ENCODE measurements at regions not wholly inside any gene's neighbourhood (a gene's known extent, or its start where the extent isn't known, plus 50 kb on each side); places are given as distances from the start of the nearest gene placed in this dataset.

GRCh38 chr6:15044948-15045347 lies 200.9 kb upstream of the JARID2 start:
- Mint-ChIP-seq H3K27me3 (ENCODE audit: low read depth) (peaks cover 10% of the 10 kb centered on the region), H3K9me3 (no peaks in the 10 kb centered on the region), H3K4me3 (no peak overlapping the region), H3K4me1 (peaks cover 2% of the 10 kb centered on the region), H3K27ac (no peak overlapping the region), H3K36me3 (no peaks in the 10 kb centered on the region)
- no peak for DNase-seq (ENCODE audit: low spot score in 2 of 2, unreplicated experiment in 2 of 2)
- no peak for TF ChIP-seq CTCF (IDR thresholded peaks at IDR 0.05; ENCODE audit: unreplicated experiment)

GRCh38 chr6:15046751-15047150 lies 199.1 kb upstream of the JARID2 start:
- Mint-ChIP-seq H3K36me3 (no peaks in the 10 kb centered on the region), H3K9me3 (no peaks in the 10 kb centered on the region), H3K4me1 (peaks cover 2% of the 10 kb centered on the region), H3K27ac (no peak overlapping the region), H3K4me3 (no peak overlapping the region), H3K27me3 (ENCODE audit: low read depth) (peaks cover 10% of the 10 kb centered on the region)
- no peak for TF ChIP-seq CTCF (IDR thresholded peaks at IDR 0.05; ENCODE audit: unreplicated experiment)
- no peak for DNase-seq (ENCODE audit: low spot score in 2 of 2, unreplicated experiment in 2 of 2)

GRCh38 chr6:15048367-15048766 lies 197.5 kb upstream of the JARID2 start:
- no peak overlapping the region for H3K4me3 Mint-ChIP-seq
- H3K4me1 Mint-ChIP-seq: peaks cover 2% of the 10 kb centered on the region
- no peaks in the 10 kb centered on the region for H3K36me3 Mint-ChIP-seq
- peaks cover 10% of the 10 kb centered on the region for H3K27me3 Mint-ChIP-seq (ENCODE audit: low read depth)
- DNase-seq (ENCODE audit: low spot score in 2 of 2, unreplicated experiment in 2 of 2): no peak
- TF ChIP-seq CTCF (IDR thresholded peaks at IDR 0.05; ENCODE audit: unreplicated experiment): no peak
- no peaks in the 10 kb centered on the region for H3K9me3 Mint-ChIP-seq
- H3K27ac Mint-ChIP-seq: no peak overlapping the region

GRCh38 chr6:15058200-15059061 lies 187.4 kb upstream of the JARID2 start:
- no peaks in the 10 kb centered on the region for H3K27me3 Mint-ChIP-seq (ENCODE audit: low read depth)
- no peaks in the 10 kb centered on the region for H3K36me3 Mint-ChIP-seq
- H3K27ac Mint-ChIP-seq: no peak overlapping the region
- H3K4me1 Mint-ChIP-seq: peaks cover 5% of the 10 kb centered on the region
- no peak overlapping the region for H3K4me3 Mint-ChIP-seq
- no peaks in the 10 kb centered on the region for H3K9me3 Mint-ChIP-seq
- no peak for TF ChIP-seq CTCF (IDR thresholded peaks at IDR 0.05; ENCODE audit: unreplicated experiment)
- DNase-seq (ENCODE audit: low spot score in 2 of 2, unreplicated experiment in 2 of 2): no peak

GRCh38 chr6:15061180-15061641 lies 184.7 kb upstream of the JARID2 start:
- no peaks in the 10 kb centered on the region for H3K36me3 Mint-ChIP-seq
- H3K27me3 Mint-ChIP-seq (ENCODE audit: low read depth): no peaks in the 10 kb centered on the region
- no peak overlapping the region for H3K27ac Mint-ChIP-seq
- TF ChIP-seq CTCF (IDR thresholded peaks at IDR 0.05; ENCODE audit: unreplicated experiment): no peak
- no peaks in the 10 kb centered on the region for H3K9me3 Mint-ChIP-seq
- peaks cover 19% of the 10 kb centered on the region for H3K4me1 Mint-ChIP-seq
- H3K4me3 Mint-ChIP-seq: no peak overlapping the region
- no peak for DNase-seq (ENCODE audit: low spot score in 2 of 2, unreplicated experiment in 2 of 2)
